Hepatocyte (in vitro differentiated cells): ENCODE measurements at regions not wholly inside any gene's neighbourhood (a gene's known extent, or its start where the extent isn't known, plus 50 kb on each side); places are given as distances from the start of the nearest gene placed in this dataset.

ENCODE experiments used
- DNase-seq: peaks from one replicate; pipeline ENCODE4 v3.0.0-alpha.2; 2016; ENCODE audit warnings: low spot score
- H2AFZ ChIP-seq: fragments of 200-600 bp; sonication (generic); 2 replicates; pipeline ENCODE4 v1.6.0; 2016; ENCODE audit warnings: antibody characterized with exemption, mild to moderate bottlenecking
- H3K27ac ChIP-seq: fragments of 200-600 bp; sonication (generic); 2 replicates; pipeline ENCODE4 v1.5.1; 2016; ENCODE audit warnings: mild to moderate bottlenecking
- H3K27me3 ChIP-seq: fragments of 200-600 bp; sonication (generic); 2 replicates; pipeline ENCODE4 v1.6.1; 2016
- H3K36me3 ChIP-seq: fragments of 200-600 bp; sonication (generic); replicated peaks from 2 replicates; pipeline ENCODE4 v1.5.1; 2016; ENCODE audit warnings: low read depth; ENCODE audit not compliant: insufficient read depth
- H3K4me1 ChIP-seq: fragments of 200-600 bp; sonication (generic); 2 replicates; pipeline ENCODE4 v1.5.1; 2016; ENCODE audit warnings: mild to moderate bottlenecking, moderate library complexity; ENCODE audit not compliant: insufficient read depth
- H3K4me2 ChIP-seq: fragments of 200-600 bp; sonication (generic); 2 replicates; pipeline ENCODE4 v1.6.0; 2016
- H3K4me3 ChIP-seq: fragments of 200-600 bp; sonication (generic); 2 replicates; pipeline ENCODE4 v1.5.1; 2016; ENCODE audit warnings: mild to moderate bottlenecking
- H3K79me2 ChIP-seq: fragments of 200-600 bp; sonication (generic); 2 replicates; pipeline ENCODE4 v1.6.0; 2017; ENCODE audit warnings: mild to moderate bottlenecking
- H3K9me2 ChIP-seq: fragments of 200-600 bp; sonication (generic); replicated peaks from 2 replicates; pipeline ENCODE4 v1.6.0; 2017; ENCODE audit warnings: mild to moderate bottlenecking; ENCODE audit not compliant: insufficient read depth
- H3K9me3 ChIP-seq: fragments of 200-600 bp; sonication (generic); 2 replicates; pipeline ENCODE4 v1.5.1; 2016; ENCODE audit warnings: low read depth, mild to moderate bottlenecking
- H4K20me1 ChIP-seq: fragments of 200-600 bp; sonication (generic); 2 replicates; pipeline ENCODE4 v1.6.0; 2016; ENCODE audit warnings: mild to moderate bottlenecking; ENCODE audit not compliant: insufficient read depth, poor library complexity, severe bottlenecking
- EZH2 ChIP-seq: fragments of 200-600 bp; sonication (generic); IDR thresholded peaks from 2 replicates; pipeline ENCODE4 v1.6.1; 2016; ENCODE audit warnings: antibody characterized with exemption, mild to moderate bottlenecking, borderline replicate concordance
- EZH2phosphoT487 ChIP-seq: fragments of 200-600 bp; sonication (generic); IDR thresholded peaks from one replicate; pipeline ENCODE4 v1.6.1; 2018; ENCODE audit warnings: antibody characterized with exemption, mild to moderate bottlenecking, low read depth, moderate library complexity; ENCODE audit not compliant: unreplicated experiment, severe bottlenecking
- WGBS: methylation state at CpG from one replicate; pipeline ENCODE4 v1.1.6; 2016; ENCODE audit warnings: low lambda C conversion rate; ENCODE audit errors: missing lambda C conversion rate; 5-methylcytosine and 5-hydroxymethylcytosine counted together
- TF ChIP-seq, protein P1 (sequence below): fragments of 200-600 bp; sonication (generic); IDR thresholded peaks from 2 replicates; pipeline ENCODE4 v1.5.1; 2016; ENCODE audit warnings: antibody characterized with exemption, mild to moderate bottlenecking; ENCODE audit not compliant: poor library complexity

DNA sequence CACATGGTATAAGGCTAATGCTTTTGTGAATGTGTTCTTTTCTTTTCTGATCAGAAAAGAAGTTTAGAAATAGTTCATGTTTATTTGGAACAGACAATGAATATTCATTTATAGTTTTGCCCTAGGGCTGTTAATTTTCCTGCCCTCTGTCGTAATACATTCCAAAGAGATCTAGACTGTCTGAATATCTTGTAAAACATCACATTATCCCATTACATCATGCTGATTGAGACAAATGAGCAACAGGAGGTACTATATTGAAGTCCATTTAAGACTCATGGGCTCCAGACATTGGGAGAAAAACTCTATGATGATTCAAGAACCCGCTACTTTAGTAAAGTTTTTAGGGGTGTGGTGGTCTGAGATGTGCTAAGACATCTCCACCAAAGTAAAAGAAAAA is 121.2 kb upstream of the MAP1B start:
- WGBS = 76% methylated on average over 2 of the region's 2 CpGs
- H3K36me3 ChIP-seq = no peaks in the 10 kb centered on the region
- no peaks in the 10 kb centered on the region for H3K4me1 ChIP-seq
- no peaks in the 10 kb centered on the region for H3K27me3 ChIP-seq
- H3K27ac ChIP-seq = no peak overlapping the region
- no peaks in the 10 kb centered on the region for H4K20me1 ChIP-seq
- H3K4me3 ChIP-seq = no peak overlapping the region
- no peaks in the 10 kb centered on the region for H3K79me2 ChIP-seq
- no peak overlapping the region for H2AFZ ChIP-seq
- TF ChIP-seq, protein P1, sequence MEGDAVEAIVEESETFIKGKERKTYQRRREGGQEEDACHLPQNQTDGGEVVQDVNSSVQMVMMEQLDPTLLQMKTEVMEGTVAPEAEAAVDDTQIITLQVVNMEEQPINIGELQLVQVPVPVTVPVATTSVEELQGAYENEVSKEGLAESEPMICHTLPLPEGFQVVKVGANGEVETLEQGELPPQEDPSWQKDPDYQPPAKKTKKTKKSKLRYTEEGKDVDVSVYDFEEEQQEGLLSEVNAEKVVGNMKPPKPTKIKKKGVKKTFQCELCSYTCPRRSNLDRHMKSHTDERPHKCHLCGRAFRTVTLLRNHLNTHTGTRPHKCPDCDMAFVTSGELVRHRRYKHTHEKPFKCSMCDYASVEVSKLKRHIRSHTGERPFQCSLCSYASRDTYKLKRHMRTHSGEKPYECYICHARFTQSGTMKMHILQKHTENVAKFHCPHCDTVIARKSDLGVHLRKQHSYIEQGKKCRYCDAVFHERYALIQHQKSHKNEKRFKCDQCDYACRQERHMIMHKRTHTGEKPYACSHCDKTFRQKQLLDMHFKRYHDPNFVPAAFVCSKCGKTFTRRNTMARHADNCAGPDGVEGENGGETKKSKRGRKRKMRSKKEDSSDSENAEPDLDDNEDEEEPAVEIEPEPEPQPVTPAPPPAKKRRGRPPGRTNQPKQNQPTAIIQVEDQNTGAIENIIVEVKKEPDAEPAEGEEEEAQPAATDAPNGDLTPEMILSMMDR = no peak
- TF ChIP-seq EZH2phosphoT487 (no peak), EZH2 (no peak)
- DNase-seq = no peak
- H3K9me3 ChIP-seq = no peaks in the 10 kb centered on the region
- H3K9me2 ChIP-seq = no peaks in the 10 kb centered on the region
- H3K4me2 ChIP-seq = no peak overlapping the region

GRCh38 chr5:71988808-71989207 is 118.5 kb upstream of the MAP1B start:
- TF ChIP-seq EZH2 (no peak), EZH2phosphoT487 (no peak)
- TF ChIP-seq, protein P1 = no peak
- H4K20me1 ChIP-seq = no peaks in the 10 kb centered on the region
- H3K36me3 ChIP-seq = no peaks in the 10 kb centered on the region
- H3K4me3 ChIP-seq = no peak overlapping the region
- H3K4me1 ChIP-seq = no peaks in the 10 kb centered on the region
- no peak for DNase-seq
- no peak overlapping the region for H3K27ac ChIP-seq
- no peaks in the 10 kb centered on the region for H3K9me3 ChIP-seq
- WGBS = 83% methylated on average over 1 of the region's 1 CpG
- H3K79me2 ChIP-seq = no peaks in the 10 kb centered on the region
- H2AFZ ChIP-seq = no peak overlapping the region
- H3K4me2 ChIP-seq = no peak overlapping the region
- H3K27me3 ChIP-seq = no peaks in the 10 kb centered on the region
- no peaks in the 10 kb centered on the region for H3K9me2 ChIP-seq

DNA sequence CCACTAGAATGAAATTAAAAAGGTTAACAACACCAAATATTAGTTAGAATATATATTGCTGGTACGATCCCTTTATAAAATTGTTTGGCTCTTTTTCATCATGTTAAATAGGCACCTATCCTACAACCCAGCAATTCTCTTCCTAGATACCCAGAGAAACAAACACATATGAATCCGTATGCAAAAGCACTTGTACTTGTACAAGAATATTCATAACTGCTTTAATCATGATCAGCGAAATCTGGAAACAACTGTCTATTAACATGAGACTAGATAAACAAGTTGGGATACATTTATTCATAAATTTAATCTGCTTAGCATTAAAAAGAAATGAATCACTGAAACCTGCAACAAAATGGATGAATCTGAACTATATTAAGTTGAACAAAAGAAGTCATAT is 113.7 kb upstream of the MAP1B start:
- H3K9me3 ChIP-seq = no peaks in the 10 kb centered on the region
- no peaks in the 10 kb centered on the region for H3K9me2 ChIP-seq
- no peaks in the 10 kb centered on the region for H4K20me1 ChIP-seq
- H3K4me2 ChIP-seq = no peak overlapping the region
- WGBS = 92% methylated on average over 3 of the region's 3 CpGs
- H3K27ac ChIP-seq = no peak overlapping the region
- TF ChIP-seq, protein P1 = no peak
- TF ChIP-seq EZH2phosphoT487 = no peak
- no peak for TF ChIP-seq EZH2
- no peaks in the 10 kb centered on the region for H3K36me3 ChIP-seq
- H2AFZ ChIP-seq = no peak overlapping the region
- no peak overlapping the region for H3K4me3 ChIP-seq
- no peaks in the 10 kb centered on the region for H3K4me1 ChIP-seq
- H3K79me2 ChIP-seq = no peaks in the 10 kb centered on the region
- no peaks in the 10 kb centered on the region for H3K27me3 ChIP-seq
- DNase-seq = no peak

GRCh38 chr5:71996789-71997188 is 110.5 kb upstream of the MAP1B start:
- DNase-seq = no peak
- Histone ChIP-seq H3K36me3 (no peaks in the 10 kb centered on the region), H3K9me3 (no peaks in the 10 kb centered on the region), H3K27ac (no peak overlapping the region), H4K20me1 (no peaks in the 10 kb centered on the region), H3K4me1 (no peaks in the 10 kb centered on the region), H3K27me3 (no peaks in the 10 kb centered on the region), H3K79me2 (no peaks in the 10 kb centered on the region), H2AFZ (no peak overlapping the region), H3K9me2 (no peaks in the 10 kb centered on the region), H3K4me2 (no peak overlapping the region), H3K4me3 (no peak overlapping the region)
- no peak for TF ChIP-seq EZH2phosphoT487
- TF ChIP-seq, protein P1 = no peak
- TF ChIP-seq EZH2 = no peak
- 72% methylated on average over 2 of the region's 2 CpGs for WGBS
